Glomerular visceral epithelial cell (primary cell): ENCODE measurements at regions not wholly inside any gene's neighbourhood (a gene's known extent, or its start where the extent isn't known, plus 50 kb on each side); places are given as distances from the start of the nearest gene placed in this dataset.

Source experiments
- DNase-seq: peaks from one replicate; pipeline ENCODE4 v3.0.0-alpha.2; 2016; ENCODE audit errors: extremely low spot score

DNA sequence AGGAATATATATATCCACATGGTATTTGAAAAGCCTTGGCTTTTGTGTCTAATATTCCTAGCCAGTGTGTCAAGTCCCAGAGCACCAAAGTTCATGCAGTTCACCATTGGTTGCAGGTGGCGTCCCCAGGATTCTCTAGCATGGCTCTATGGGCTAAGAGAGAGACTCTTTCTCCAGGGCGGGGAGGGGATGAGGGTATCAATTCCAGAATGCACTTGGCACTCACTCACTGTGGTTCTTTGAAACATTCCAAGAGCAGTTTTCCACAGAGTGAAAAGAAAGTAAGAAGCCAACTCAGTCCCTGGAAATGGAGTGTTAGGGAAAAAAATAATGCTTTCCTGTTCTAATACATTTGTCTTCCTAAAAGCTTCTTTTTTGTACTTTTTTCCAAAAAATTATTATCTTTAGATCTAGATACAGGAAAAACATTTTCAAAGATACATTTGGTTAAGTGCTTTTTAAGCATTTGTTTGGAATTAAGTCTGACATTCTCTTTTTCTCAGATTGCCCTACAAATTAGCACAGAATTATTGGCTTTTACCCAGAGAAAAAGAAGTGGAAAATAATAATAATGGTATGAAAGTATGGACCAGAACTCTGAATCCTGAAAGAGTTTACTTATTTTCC lies 239.9 kb downstream of the PAX3 start:
- no peak for DNase-seq

DNA sequence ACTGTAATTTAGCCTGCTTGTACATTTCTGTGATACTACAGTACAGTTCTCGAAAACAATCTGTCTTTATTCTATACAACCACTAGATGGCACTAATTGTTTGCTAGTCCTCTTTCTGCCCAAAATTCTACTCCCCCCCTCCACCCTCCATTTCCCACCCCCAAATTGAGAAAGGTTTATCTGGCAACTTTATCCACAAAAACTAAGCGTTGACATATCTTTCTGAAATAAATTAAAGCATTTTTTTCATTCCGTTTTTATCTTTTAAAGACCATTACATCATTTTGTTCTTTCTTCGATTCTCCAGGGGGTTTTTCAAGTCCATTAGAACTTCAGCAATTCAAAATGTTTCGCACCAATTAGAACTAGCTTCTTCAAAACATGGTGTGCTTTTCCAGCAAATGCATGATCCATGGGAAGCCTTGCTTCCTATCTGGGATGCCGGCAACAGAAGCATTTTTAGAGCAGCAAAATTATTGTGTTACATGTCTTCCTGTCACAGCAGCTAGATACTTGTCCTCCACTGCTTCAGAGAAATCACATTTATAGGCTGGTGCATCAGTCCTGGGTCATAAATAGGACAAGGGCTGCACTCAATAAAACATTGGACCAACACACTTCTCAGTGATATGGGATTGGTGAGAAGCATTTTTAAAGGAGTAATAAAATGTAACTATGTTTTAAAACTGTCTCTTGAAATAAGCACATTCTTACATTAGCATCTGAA lies 241.3 kb downstream of the PAX3 start:
- DNase-seq, result no peak

DNA sequence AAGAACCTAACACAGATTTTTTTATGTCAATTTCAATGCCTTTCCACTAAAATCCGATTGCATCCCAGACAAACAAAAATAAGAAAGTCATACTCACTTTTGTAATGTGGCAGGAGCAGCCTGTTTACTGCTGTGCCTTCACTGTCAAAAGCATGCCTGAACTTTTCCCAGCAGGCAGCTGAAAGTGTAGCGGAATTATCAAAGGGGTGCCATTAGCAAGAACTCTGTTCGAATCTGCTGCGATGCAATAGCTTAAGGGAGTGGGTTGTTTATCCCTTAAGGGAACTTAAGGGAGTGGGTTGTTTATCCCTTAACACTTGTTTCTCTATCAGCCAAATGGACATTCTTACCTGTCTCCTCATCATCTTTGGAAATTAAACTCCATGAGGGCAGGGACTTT lies 243.5 kb downstream of the PAX3 start:
- no peak for DNase-seq

DNA sequence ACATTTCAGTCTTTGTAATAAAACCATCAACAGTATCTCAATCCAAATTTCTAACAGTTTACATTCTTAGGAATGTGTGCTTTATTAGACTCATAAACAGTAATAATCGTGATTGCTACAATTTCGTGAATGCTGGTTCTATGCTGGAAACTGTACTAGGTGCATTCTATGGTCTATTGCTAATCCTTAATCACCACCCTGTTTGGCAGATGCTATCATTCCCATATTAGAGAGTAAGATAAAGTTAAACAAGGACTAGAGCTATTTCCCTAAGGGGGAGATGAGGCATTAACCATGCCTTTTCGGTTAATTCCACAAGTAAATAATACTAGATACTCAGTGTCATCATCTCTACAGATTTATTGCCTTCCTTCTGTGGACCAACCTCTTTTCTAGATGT lies 244.0 kb downstream of the PAX3 start:
- no peak for DNase-seq

DNA sequence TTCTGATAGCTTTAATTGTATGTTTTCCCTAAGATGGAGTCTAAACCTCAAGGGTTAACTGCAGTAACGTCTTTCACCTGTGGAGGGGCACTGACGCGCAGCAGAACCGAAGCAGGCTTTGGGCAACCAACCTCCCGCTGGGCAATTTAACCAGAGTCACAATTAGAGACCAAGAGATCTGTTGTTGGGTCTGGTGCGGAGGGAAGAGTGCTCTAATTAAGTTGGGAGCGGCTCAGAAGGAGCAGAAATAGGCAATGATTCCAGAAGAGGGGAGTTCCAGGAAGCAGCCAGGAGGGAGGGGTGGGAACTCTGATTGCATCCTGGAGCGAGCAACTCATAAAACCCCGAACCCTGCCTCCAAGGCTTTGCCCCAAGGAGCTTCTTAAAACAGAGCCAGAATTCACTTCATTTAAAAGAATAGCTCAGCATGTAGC lies 245.8 kb downstream of the PAX3 start:
- no peak for DNase-seq

DNA sequence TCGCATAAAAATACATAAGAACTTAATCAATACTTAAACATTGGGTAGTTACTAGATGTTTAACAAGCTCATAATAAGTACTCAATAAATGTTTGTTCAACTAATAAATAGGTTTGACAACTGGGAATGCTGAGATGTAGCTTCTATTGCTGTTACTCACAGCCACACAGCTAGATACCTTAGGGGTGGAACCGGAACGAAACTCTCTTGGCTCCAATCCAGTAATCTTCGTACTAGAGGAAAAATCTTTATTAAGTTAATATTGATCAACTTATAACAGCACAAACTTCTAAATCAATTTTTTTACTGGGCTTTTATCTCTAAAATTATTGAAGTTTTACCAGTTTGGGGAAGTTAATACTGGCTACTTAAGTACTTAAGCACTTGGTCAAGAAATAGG lies 247.8 kb downstream of the PAX3 start:
- no peak for DNase-seq

DNA sequence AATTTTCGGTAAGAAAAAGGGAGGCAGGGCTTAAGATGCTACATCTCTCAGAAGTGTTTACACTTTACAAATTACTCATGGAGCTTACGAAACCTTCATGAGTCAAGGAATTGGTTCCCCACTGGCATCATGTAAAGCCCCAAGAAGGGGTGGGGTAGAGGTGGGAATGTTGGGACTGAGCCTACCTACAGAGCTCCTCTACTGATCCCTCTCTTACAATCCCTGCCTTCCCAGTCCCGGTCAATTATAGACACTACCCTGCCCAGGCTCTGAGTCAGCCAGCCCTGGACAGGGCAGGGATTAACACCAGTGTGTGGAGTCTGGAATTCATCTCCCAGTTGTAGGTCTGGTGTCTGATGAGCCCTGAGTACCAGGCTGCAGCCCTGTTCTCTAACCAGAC lies 248.9 kb downstream of the PAX3 start:
- no peak for DNase-seq

DNA sequence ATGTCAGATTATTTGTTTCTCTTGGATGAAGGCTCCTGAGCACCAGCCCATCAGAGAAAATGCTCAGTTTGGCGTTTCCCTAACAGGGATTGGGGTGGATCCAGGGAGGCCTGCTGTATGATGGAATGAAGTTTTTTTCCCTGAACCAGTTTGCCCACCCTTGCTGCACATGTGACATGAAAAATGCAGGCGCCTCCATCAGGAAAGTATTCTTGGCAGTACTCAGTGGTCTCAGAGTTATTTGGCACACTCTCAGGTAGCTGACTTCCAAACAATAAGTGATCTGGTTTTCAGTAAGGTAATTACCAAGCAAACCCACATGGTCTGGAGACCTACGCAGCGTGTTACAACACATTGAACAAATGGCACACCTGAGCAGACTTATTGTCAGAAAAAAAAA lies 254.9 kb downstream of the PAX3 start:
- no peak for DNase-seq

DNA sequence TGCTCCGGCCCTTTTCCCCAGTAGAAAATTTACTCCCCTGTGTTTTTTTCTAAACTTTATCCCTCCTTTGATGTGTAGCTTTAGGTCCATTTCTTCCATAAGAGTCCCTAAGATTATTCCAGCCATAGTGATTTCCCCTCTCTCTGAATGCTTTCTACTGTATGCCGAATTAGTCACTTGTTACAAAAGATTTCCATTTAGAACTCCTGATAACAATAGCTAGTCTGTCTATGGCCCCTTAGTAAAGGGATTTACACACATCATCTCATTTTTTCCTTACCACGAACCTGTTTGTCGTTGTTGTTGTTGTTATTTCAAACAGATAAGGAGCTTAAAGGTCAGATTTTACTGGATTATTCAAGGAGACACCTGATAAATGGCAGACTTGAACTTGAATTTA lies 256.1 kb downstream of the PAX3 start:
- no peak for DNase-seq

DNA sequence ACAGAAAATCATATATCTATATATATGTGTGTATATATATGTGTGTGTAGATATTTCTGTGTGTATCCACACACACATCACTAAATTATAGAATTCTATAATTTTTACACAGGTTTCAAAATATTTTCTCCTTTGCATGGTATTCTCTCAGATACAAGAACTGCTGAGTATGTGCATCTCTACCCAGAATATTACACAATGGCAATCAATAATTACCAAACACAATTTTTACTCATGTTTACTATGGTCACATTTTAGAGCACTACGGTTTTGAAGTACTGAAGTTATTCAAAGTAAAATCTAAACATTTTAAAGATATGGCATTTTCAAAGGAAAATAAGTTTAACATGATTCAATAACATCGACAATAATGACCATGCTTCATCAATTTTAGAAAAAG lies 258.5 kb downstream of the PAX3 start:
- no peak for DNase-seq

DNA sequence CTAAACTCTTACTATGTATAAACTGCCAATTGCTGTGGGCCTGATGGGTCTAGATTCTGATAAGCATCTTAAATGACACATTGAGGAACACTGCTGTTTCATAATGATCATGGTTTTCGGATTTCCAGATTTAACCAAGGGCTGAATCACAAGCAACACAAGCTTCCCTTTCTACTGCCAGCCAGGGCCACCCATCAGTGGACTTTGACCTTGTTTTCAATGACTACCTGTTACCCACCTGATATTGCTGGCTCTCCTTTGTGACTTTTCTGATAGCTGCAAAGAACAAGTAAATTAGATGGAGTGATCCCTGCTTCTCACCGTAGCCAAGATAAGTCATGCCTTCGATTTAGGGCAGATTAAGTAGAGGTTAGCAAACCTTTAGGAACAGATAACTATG lies 259.0 kb downstream of the PAX3 start:
- DNase-seq, result no peak

DNA sequence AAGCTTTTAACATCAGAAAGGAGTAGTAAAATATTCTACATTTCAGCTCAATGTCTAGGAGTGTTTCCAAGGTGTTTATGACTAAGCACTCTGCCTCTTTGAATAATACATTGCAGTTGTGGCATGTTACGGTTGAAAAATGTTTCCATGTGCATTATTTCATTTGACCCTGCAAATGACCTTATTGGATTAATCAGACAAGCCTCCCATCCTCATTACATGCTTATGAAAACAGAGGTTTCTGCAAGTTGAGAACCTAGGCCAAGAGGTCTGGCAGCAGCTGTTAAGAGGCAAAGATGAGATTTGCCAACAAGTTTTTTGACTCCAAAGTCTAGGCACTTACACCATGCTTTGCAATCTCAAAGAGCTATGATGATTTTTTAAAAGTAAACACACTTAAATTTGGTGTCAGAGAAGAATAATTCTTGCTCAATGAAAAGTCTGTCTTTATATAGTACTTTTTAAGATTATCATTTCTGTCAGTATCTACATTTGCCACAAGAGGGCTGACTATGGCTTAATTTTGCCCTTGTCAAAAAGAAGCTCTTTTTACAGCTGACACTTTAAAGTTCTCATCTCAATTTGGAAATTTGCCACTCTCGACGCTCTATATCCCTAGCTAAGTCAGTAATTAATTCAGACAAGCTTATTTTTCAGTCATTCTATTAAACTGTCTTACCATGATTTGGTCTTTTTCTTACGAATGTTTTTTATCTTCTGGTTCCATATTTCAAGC lies 260.6 kb downstream of the PAX3 start:
- peak; percentile 14 for DNase-seq

DNA sequence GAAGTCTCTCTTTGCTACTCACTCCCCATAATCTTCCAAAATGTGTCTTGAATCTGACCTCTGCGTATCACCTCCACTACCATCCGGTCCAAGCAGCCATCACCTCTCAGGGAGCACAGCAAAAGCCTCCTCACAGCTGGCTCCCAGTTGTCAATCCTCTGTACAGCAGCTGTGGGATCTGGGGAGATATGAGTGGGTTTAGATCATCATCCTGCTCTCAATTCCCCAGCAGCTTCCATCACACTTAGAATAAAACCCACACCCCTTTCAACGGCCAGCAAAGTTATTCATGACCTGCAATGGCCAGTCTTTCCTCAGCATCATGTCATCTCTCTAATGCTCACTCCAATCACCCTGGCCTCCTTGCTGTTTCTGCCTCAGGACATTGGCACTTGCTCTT lies 261.6 kb downstream of the PAX3 start:
- no peak for DNase-seq

DNA sequence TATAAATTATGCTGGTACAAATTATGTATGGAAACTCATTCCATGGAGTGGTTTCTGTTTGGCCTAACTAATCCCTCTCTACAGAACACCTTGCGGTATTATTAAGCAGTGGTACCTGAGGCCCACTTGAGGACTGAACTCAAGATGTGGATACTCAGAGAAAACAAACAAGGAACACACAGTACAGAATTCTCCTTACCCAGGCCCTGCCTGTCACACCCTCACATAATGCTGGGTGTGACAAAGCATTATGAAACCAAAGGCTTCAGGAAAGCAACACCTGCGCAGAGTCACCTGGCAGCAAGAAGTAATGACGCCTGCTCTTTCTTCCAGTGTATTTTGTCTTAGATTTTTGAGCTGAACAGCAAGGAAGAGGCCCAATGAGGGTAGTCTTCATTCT lies 264.7 kb downstream of the PAX3 start:
- DNase-seq, result no peak

DNA sequence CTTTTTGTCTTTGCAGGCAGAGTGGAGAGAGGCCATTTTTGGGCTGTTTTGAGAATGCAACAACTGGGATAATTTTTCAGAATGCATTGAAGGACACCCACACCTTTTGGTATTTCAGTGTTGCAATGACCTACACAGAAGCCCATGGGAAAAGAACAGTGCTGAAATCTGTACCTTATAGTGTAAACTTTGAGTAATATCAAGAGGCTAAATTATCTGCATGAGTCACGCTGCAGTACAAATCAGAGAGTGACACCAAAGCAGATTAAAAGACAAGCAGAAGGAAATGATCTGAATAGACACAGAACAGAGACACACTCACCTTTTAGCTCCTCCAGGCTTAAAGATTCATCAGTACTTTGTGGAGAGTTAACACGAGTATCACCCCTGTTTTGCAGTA lies 265.3 kb downstream of the PAX3 start:
- DNase-seq, result no peak

DNA sequence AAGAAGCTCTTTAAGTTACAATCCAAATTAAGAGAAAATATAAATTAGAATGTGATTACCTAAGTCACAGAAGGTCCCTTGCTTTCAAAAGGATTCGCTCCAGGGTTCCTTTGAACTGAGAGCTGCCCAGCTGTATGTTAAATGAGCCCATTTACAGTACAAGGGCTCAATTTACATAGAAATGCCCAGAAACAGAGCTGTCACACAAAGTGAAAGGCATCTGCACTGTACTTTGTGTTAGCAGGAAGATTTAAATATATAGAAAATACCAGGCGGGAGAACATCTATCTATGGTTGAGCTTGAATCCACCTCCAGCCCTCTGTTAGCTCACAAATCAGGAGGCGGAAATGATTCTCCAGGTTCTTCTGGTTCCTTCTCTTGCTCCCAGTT lies 272.9 kb downstream of the PAX3 start:
- DNase-seq, result no peak

DNA sequence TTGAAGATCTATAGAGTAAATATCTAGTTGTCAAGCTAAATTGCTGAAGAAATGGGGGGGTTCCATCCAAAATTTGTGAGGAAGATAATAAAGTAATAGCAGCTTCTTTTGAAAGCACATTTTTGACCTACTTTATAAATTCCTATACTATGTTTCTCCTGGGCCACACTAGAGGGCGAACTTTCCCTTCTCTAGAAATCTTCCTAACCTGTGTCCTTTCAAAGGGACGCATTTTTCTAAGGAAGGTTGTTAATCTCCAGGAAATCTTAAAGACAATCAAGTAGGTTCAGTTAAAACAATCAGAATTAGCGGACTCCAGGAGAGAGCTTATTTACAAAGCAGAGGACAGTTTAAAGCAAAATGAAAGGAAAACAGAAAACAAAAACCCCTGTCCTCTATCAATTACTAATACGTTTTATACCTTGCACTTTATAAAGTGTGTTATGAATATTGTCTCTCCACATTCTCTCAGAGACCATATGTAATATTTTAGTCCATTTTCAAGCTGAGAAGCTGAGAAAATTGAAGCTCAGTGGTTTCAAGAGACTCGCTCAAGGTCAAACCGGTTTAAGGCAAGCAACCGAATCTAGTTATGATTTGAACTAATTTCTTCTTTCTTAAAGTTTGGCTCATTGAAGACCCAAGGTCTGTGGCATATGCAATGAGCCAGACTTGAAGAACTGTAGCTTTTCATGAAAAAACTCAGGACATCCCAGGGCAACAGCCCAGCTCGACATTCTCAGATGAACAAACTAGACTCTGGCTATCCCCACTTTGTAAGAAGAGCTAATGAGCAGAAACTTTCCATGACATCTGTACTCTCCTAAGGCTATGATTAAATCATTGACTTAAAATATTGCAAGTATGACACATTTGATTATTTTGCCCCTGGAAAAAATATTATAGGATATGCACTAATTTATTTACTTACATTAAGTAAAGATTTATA lies 273.6 kb downstream of the PAX3 start:
- DNase-seq, result peak; percentile 50

DNA sequence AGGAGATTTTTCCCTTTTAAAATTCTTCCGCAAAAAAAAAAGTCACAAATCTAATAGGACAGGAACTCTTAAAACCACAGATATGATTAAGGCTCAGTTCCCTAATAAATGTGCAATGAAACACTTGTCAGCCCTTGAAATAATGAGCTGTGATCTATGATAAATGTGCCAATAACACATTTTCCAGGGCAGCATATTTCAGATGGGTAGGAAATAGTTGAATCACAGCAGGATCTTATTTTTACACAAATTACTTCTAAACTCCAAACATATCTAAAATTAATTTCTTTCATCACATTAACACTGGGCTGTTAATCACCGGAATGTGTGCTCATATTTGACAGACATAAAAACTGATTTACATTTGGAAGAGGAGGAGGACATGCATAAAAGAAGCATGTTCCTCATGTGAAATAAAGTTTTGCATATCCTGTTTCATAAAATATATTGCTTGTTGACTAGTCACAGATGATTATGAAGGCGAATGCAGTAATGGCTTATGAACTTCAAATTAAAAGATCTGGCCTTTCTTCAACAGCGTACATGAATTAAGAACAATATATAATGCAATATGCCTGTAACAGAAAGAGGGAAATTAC lies 281.4 kb downstream of the PAX3 start:
- DNase-seq, result no peak

DNA sequence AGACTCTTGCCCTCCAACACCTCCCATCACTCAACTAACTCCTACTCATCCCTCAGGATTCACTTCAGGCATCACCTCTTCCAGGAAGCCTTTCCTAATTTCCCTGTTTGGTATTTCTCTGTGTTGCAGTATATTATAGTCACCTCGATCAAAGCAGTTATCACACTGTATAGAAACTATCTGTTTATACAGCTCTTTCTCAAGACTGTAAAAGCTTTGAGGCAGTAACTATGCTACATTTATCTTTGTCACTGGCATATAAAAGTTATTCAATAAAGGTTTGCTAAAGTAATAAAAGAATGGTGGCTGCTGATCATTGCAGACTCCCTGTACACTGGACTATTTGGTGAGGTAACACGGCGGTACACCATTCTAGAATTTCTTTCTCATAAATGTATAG lies 284.9 kb downstream of the PAX3 start:
- no peak for DNase-seq

DNA sequence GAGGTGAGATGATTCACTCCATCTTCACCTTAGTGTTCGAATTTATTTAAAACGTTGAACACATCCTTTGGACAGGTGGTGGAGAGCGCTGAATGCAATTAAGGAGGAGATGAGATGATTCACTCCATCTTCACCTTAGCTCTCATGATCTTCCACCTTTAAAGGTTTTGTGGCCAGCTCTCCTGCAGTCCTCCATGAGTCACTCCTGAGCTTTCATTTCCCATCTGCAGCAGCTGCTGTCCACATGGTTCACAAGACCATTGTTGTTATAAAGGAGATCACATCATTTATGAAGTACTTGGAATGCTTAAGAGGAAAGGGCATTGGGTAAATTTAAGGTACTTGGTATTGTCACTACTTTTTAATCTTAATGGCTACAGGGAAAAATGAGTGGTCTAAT lies 298.5 kb downstream of the PAX3 start:
- peak; percentile 87 for DNase-seq

DNA sequence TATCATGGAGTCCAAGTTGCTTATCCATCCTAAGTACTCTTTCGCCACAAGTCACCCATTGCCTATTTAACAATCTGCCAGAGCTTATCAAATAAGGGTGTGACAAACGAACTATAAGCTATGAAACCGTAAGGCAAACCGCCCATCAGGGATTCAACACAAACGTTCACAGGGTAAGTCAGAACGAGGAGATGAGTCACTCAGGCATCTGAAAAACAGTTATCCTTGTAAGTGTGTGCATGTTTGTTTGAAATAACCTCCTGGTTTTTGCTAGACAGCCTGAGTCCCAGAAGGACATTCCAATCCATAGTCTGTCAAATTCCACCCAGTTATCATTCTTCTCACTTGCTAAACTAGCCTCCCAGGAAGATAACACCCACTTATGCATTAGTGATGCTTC lies 299.1 kb downstream of the PAX3 start:
- peak; percentile 61 for DNase-seq

DNA sequence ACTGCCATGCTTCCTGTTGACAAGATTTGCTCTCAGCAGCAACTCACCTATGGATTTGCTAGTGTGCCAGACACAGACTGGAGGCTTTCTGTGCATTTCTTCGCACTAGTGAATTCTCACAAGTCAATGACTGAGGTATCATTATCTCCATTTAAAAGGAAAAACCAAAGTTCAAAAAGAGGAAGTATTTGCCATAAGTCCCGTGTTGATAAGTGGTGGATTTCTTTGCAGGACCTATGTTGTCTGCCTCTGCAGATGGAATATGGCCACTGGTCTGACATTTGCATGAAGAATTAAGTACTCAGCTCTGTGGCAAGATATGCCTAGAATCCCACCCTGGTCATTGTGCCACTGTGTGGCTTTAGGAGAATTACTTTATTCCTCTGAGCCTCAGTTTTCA lies 299.6 kb downstream of the PAX3 start:
- DNase-seq, result no peak
